Adipocyte (in vitro differentiated cells): ENCODE measurements at regions not wholly inside any gene's neighbourhood (a gene's known extent, or its start where the extent isn't known, plus 50 kb on each side); places are given as distances from the start of the nearest gene placed in this dataset.

Experiments
- DNase-seq: peaks from one replicate; pipeline ENCODE4 v3.0.0-alpha.2; 2015; ENCODE audit warnings: low read depth
- H3K27me3 ChIP-seq: replicated peaks from 2 replicates; pipeline ENCODE4 v1.7.0; 2013; ENCODE audit warnings: mild to moderate bottlenecking, low read length, moderate library complexity; ENCODE audit not compliant: control insufficient read depth, insufficient read depth
- H3K36me3 ChIP-seq: 2 replicates; pipeline ENCODE4 v1.7.0; 2013; ENCODE audit warnings: low read length, mild to moderate bottlenecking, moderate library complexity; ENCODE audit not compliant: control insufficient read depth, insufficient read depth, severe bottlenecking
- H3K4me1 ChIP-seq: 2 replicates; pipeline ENCODE4 v1.7.0; 2013; ENCODE audit warnings: mild to moderate bottlenecking, low read length, moderate library complexity; ENCODE audit not compliant: control insufficient read depth, insufficient read depth
- H3K4me3 ChIP-seq: 2 replicates; pipeline ENCODE4 v1.7.0; 2013; ENCODE audit warnings: mild to moderate bottlenecking, low read length, moderate library complexity
- H3K9ac ChIP-seq: 2 replicates; pipeline ENCODE4 v1.7.0; 2013; ENCODE audit warnings: mild to moderate bottlenecking, low read length, moderate library complexity
- H3K9me3 ChIP-seq: 2 replicates; pipeline ENCODE4 v1.7.0; 2013; ENCODE audit warnings: mild to moderate bottlenecking, low read length, moderate library complexity; ENCODE audit not compliant: control insufficient read depth

DNA sequence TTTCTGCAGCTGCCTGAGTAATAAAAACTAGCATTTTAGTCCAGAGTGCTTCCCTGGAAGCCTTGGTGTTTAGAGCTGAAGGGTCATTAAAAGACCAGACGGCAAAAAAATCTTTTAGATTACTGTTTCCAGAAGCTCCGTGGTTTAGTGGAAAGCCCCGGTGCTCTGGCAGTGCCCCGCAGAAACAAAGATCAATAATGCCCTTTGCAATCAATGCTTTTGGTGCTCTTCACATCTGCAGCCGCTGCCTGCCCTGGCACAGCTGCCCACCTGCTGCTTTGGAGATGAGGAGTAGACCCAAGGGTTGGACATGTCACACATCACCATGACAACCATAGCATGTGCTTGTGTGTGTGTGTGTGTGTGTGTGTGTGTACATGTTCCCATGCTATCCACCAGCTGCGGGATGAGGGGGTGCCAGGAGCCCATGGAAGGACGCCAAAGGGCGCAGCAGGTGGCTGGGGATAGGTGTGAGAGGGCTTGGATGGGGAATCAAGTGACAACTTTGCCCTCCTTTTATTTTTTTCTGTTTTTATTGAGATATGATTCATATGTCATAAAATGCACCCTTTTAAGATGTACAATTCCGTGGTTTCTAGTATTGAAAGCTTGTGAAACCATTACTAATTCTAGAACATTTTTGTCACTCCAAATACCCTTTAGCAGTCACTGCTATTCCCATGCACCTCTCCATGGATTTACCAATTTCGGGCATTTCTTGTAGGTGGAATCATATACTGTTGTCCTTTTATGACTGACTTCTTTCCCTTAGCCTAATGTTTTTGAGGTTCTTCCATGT lies 75.7 kb upstream of the KLHL25 start:
- no peak overlapping the region for H3K4me3 ChIP-seq
- H3K27me3 ChIP-seq: peaks cover 49% of the 10 kb centered on the region
- no peaks in the 10 kb centered on the region for H3K4me1 ChIP-seq
- H3K36me3 ChIP-seq: no peaks in the 10 kb centered on the region
- H3K9ac ChIP-seq: no peak overlapping the region
- DNase-seq: no peak
- no peaks in the 10 kb centered on the region for H3K9me3 ChIP-seq

DNA sequence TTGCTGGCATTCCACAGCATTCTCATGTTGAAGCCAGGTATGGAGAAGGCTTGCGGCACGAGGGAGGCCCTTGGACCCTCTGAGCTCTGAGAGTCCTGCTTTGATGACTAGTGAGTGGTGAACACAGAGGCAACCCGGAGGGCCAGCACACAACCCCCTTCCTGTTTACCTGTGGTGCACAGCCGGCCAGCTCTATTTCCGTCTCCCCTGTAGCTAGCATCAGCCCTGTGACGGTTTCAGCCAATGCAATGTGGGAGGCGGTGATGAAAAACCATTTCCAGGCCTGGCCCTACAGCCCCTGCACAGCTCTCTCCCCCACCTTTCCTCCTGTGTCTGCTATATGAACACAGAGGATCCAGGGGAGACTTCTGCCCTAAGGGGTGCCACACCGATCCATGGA lies 76.8 kb upstream of the KLHL25 start:
- no peak overlapping the region for H3K9ac ChIP-seq
- DNase-seq: no peak
- H3K4me1 ChIP-seq: no peaks in the 10 kb centered on the region
- peaks cover 46% of the 10 kb centered on the region for H3K27me3 ChIP-seq
- H3K9me3 ChIP-seq: no peaks in the 10 kb centered on the region
- H3K36me3 ChIP-seq: no peaks in the 10 kb centered on the region
- H3K4me3 ChIP-seq: no peak overlapping the region

DNA sequence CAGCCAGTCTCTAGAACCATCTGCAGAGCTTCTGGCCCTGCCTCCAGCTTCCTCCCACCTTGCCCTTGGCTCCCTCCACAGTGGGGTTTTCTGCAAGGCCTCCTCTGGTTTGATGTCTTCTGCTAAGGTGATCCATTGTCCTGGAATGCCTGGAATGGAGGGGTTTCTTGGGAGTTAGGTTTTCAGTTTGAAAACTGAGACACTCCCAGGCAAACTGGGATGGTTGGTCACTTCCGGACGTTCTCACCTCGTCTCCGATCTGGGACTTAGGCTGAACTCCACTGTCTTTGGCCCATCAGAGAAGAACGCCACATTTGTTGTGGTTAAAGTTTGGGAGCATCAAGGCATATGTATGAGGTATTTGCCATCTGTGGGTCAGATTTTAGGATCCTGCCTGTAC lies 77.4 kb upstream of the KLHL25 start:
- H3K27me3 ChIP-seq: peaks cover 51% of the 10 kb centered on the region
- H3K9ac ChIP-seq: no peak overlapping the region
- no peaks in the 10 kb centered on the region for H3K4me1 ChIP-seq
- no peak for DNase-seq
- no peak overlapping the region for H3K4me3 ChIP-seq
- H3K36me3 ChIP-seq: no peaks in the 10 kb centered on the region
- no peaks in the 10 kb centered on the region for H3K9me3 ChIP-seq

DNA sequence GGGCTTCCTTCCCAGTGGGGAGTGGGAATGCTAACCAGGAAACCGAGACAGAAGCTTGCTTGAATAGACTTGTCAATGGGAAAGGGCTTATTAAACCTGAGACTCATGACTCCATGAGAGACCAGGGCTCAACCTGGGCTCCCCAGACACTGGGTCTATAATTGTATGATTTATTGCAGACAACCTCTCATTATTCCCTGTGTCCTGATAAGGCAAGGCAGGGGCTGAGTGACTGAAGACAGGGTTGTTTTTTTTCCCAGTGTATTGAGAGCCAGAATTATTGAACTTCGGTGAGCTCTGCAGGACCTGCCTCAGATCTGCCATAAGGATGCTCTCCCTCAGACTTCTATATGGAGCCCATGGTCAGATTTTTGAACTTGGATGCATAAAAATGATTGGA lies 79.5 kb upstream of the KLHL25 start:
- DNase-seq: no peak
- H3K4me1 ChIP-seq: no peaks in the 10 kb centered on the region
- H3K36me3 ChIP-seq: no peaks in the 10 kb centered on the region

DNA sequence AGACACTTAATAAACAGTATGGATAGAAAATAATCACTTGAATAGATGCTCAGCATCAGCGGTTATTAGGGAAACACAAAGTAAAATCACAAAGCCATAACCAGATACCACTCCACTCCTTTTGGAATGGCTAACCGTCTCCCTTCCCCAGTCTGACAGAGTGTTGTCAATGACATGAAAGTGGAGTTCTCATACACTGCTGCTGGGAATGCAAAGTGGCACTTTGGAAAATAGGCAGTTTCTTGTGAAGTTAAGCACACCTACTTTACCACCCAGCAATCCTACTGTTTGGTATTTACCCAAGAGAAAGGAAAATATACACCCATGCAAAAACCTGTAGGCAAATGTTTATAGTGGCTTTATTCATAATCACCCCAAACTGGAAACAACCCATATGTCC lies 81.0 kb upstream of the KLHL25 start:
- DNase-seq: no peak
- Histone ChIP-seq H3K4me3 (no peak overlapping the region), H3K9ac (no peak overlapping the region), H3K36me3 (no peaks in the 10 kb centered on the region), H3K9me3 (no peaks in the 10 kb centered on the region), H3K4me1 (no peaks in the 10 kb centered on the region), H3K27me3 (peaks cover 60% of the 10 kb centered on the region)

More for the DNA sequence above, 79.5 kb upstream of the KLHL25 start:
- H3K4me3 ChIP-seq: no peak overlapping the region
- peaks cover 55% of the 10 kb centered on the region for H3K27me3 ChIP-seq
- no peak overlapping the region for H3K9ac ChIP-seq
- H3K9me3 ChIP-seq: no peaks in the 10 kb centered on the region

DNA sequence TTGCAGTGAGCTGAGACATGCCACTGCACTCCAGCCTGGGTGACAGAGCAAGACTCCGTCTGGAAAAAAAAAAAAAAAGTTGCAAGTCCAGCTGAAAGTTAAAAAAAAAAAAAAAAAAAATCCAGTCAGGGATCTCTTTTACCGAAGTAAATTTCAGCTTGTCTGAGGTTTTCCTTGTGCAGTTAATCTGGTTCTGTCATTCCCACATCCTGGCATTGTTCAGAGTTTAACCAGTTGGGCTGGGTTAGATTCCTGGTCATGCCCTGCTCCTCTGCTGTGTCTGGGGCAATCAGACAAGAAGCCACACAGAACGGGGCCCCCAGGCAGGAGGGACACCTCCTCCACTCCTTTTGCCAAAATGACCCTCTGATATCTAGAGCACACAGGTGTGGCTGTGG lies 84.1 kb upstream of the KLHL25 start:
- no peaks in the 10 kb centered on the region for H3K9me3 ChIP-seq
- DNase-seq: no peak
- H3K4me3 ChIP-seq: no peak overlapping the region
- H3K36me3 ChIP-seq: no peaks in the 10 kb centered on the region
- H3K9ac ChIP-seq: no peak overlapping the region
- no peaks in the 10 kb centered on the region for H3K4me1 ChIP-seq
- peaks cover 47% of the 10 kb centered on the region for H3K27me3 ChIP-seq

DNA sequence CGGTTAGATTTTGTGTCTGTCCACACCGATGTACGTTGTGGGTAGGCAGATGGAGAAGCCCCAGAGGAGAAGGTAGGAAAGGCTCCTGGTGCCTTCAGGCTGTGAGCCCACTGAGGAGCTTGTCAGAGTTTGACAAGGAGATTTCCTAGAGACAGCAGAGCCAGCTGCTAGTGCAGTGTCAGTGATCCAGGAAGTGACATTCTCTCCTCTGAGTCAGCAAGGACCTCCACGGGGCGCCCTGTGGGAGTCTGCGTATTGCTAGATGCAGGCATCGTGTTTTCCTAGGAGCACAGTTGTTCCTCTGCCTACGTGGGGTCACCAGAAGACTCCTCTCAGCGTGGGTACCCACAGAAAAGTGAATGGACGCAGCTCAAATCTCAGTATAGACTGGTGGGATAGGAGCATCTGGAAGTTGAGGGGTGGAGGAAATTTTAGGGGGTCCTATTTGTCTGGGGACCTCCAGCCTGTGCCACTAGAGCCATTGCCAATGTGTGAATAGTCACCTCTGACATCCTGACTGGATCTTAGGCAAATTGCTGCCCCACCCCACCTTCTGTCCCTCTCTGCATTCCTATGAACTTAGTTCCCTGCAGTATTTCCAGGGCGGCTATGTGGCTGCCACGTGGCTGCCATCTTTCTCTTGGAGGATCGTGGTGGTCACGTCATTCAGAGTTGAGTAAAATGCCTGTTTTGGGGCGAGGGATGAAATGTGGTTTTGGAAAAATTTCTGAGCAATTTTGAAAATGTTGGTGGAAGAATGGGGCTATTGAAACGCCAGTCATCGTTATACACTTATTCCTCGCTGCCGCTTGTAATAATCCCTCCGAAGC lies 84.8 kb upstream of the KLHL25 start:
- Histone ChIP-seq H3K27me3 (peaks cover 47% of the 10 kb centered on the region), H3K36me3 (no peaks in the 10 kb centered on the region), H3K9ac (no peak overlapping the region), H3K9me3 (no peaks in the 10 kb centered on the region), H3K4me3 (no peak overlapping the region), H3K4me1 (no peaks in the 10 kb centered on the region)
- no peak for DNase-seq

DNA sequence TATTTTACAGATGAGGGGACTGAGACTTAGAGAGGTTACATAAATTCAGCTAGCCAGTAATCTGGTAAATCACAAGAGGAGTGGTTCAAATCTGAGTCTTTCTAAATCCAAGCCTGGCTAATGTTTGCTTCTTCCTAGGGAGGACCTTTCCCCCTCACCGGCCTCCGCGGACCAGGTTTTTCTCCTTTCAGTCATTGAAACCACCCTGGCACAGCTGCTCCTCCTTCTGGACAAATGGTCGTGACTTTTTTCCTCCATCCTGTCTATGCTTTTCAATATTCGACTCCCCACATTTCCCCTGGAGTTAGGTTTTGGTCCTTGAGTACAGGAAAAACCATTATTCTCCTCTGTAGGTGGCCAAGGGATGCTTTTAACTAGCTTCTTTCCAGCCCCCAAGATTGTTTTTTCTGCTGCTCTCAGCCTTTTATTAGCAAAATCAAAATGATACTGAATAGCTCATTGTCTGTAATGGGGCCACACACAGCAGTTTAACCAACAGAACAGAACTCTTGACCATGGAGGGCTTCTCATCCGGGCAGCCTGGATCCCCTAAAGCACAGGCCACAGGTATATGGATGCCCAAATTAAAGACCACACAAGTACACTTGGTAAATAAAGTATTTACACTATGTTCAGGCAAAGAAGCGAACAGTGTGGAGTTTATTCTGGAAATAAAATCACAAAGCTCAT lies 85.9 kb upstream of the KLHL25 start:
- Histone ChIP-seq H3K9ac (no peak overlapping the region), H3K4me3 (no peak overlapping the region), H3K27me3 (peaks cover 55% of the 10 kb centered on the region), H3K36me3 (no peaks in the 10 kb centered on the region), H3K9me3 (no peaks in the 10 kb centered on the region), H3K4me1 (no peaks in the 10 kb centered on the region)
- no peak for DNase-seq

DNA sequence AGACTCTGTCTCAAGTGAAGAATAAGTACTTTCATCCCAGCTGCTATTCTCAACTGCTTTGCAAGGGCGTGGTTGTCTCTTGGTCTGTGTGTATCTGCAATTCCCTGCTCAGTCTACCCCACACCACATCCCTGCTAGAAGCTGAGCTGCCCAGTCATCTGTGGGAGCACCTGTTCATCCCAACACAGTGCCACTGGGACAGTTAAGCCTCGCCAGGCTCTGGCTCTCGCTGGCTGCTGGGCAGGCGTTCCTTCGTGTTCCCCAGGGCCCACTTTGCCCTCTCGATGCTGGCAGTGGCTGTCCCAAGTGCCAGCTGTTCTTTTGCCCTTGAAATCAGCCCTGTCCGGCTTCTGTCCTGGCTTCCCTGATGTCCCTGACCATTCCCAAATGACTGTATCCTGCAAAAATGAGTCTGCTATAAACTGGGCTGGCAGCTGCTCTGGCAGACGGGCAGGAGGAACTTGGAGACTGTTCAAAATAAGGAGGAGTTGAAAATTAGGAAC lies 91.6 kb upstream of the KLHL25 start:
- H3K27me3 ChIP-seq: peaks cover 46% of the 10 kb centered on the region
- no peaks in the 10 kb centered on the region for H3K4me1 ChIP-seq
- no peak overlapping the region for H3K9ac ChIP-seq
- H3K9me3 ChIP-seq: no peaks in the 10 kb centered on the region
- H3K4me3 ChIP-seq: no peak overlapping the region
- DNase-seq: no peak
- H3K36me3 ChIP-seq: no peaks in the 10 kb centered on the region

DNA sequence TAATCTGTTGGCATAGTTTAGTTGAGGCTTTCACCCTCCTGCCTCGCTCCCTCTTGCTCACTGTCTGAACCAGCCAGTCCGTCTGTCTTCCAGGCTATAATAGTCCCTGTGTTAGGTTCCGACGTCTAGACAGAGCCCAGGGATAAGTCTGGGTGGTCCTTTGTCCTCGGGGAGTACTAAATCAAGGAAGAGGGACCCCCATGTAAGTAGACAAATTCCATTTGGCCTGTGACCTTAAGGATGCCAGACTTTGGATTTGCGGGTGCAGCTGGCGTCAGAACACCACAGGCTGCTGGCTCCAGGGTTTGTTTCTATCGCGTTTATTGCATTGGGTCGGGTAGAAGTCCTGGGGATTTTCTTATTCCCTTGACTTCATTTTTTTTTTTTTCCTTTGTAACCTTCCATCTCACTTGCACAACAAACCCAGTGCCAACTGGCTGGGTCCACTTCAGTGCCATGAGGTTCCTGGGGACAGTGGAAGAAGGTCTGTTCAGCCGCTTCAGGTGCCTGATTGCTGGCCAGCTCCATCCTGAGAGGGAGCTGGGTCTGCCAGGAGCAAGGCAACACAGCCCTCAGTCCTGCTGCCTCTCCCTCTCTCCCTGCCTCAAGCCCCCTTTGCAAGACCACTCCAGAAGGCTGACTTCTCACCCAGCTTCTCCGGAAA lies 95.4 kb upstream of the KLHL25 start:
- Histone ChIP-seq H3K9ac (no peak overlapping the region), H3K27me3 (peaks cover 48% of the 10 kb centered on the region), H3K4me3 (no peak overlapping the region), H3K36me3 (no peaks in the 10 kb centered on the region), H3K4me1 (no peaks in the 10 kb centered on the region), H3K9me3 (no peaks in the 10 kb centered on the region)
- DNase-seq: no peak

DNA sequence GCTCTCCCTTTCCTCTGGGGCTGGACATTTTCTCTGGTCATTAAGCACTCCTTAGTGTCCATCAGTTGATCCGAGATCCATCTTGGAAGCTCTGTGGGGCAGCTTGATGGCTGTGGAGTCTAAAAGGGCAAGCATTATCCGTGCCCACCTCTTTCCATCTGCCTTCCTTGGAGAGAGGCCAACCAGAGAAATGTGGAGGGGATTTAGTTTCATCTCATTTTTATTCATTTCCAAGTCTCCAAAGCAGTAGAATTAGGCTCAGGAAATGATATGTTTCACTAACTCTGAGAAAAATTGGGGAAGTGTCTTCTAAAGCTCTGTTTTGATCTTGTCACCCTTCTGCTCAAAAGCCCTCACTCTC lies 95.9 kb upstream of the KLHL25 start:
- no peaks in the 10 kb centered on the region for H3K4me1 ChIP-seq
- no peaks in the 10 kb centered on the region for H3K9me3 ChIP-seq
- no peak overlapping the region for H3K9ac ChIP-seq
- DNase-seq: no peak
- peaks cover 48% of the 10 kb centered on the region for H3K27me3 ChIP-seq
- no peaks in the 10 kb centered on the region for H3K36me3 ChIP-seq
- no peak overlapping the region for H3K4me3 ChIP-seq
